NCI-H1694 (cell line): ENCODE measurements at regions not wholly inside any gene's neighbourhood (a gene's known extent, or its start where the extent isn't known, plus 50 kb on each side); places are given as distances from the start of the nearest gene placed in this dataset.

Experiments used
- DNase-seq: peaks from one replicate; lab custom pipeline; 2025; lab: John Stamatoyannopoulos, UW

- DNase-seq: no peak
These were observed 558.1 kb downstream of the REEP3 start for GRCh38 chr10:64079341-64079740.

GRCh38 chr10:64080071-64080470, 558.9 kb downstream of the REEP3 start:
- no peak for DNase-seq

DNA sequence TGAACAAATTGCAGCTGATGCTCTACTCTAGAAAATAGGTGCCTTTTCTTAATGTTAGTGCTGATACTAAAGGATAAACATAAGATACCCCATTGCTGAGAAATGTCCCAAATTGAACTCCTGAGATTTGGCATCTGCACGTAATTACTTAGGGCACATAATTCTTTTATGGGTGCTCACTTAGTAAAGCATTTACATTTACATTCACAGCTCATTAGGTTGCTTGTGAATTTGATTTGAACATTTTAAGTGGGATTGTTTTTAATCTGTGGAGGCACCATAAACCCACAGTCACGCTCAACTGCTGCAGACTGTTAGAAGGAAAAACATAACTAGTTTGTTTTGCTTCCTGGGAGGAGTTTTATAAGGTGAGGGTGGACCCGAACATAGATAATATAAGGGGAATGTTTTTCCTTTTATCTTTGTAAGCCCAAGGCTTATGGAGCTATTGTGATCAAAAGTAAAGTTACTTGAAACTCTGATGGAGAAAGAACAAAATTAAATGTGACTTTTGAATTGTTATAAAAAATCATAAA, 560.8 kb downstream of the REEP3 start:
- DNase-seq: no peak

DNA sequence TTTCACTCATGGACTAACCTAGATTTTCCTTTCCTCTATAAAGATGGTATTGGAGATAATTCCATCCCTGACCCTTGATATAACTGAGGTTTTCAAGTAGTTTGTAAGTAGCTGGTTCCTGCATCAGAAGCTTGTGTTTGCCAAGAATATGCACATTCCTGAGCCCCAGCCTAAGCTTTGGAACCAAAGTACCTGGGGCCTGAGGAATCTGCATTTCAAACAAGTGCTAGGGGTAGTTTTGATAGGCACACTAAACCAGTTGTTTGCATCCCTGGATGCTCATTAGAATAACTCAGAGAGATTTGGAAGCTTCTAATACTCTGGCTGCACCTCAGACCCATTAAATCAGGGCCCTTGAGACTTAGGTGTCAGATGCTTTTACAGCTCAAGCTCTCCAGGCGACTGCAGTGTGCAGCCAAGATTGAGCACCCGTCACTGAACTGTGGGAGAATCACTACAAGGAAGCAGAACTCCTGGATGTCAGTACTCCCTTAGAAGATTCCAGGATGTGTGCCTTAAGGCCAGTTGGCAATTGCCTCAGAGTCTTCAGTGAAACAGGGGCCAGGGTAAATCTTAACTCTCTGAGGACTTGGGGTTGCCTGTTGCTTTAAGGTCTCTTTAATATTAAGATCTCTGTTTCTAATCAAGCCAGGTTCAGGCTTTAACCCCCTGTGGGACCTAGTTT, 565.0 kb downstream of the REEP3 start:
- DNase-seq: no peak

GRCh38 chr10:64089648-64090047, 568.4 kb downstream of the REEP3 start:
- no peak for DNase-seq

DNA sequence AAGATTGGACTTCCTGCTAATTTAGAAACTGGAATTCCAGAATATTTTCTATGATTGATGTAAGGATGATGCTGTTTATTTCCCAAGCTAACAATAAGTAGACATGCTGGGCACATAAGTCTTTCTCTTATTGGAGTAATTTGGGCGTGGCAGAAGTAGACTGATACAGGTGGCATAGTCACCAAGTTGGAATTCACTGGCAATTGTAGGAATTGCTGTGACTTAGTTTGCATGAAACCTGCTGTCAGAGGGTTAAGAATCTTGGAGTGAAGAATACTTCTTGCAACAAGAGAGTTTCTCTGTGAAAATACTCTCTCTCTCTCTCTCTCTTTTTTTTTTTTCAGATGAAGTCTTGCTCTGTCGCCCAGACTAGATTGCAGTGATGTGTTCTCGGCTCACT, 569.7 kb downstream of the REEP3 start:
- DNase-seq: no peak

GRCh38 chr10:64091897-64092296, 570.7 kb downstream of the REEP3 start:
- no peak for DNase-seq

- no peak for DNase-seq
These were observed 572.1 kb downstream of the REEP3 start for GRCh38 chr10:64093304-64093703.

GRCh38 chr10:64093946-64094535, 572.8 kb downstream of the REEP3 start:
- no peak for DNase-seq

- DNase-seq: no peak
These were observed 575.7 kb downstream of the REEP3 start for GRCh38 chr10:64096941-64097340.

- no peak for DNase-seq
These were observed 576.4 kb downstream of the REEP3 start for GRCh38 chr10:64097391-64098122.

DNA sequence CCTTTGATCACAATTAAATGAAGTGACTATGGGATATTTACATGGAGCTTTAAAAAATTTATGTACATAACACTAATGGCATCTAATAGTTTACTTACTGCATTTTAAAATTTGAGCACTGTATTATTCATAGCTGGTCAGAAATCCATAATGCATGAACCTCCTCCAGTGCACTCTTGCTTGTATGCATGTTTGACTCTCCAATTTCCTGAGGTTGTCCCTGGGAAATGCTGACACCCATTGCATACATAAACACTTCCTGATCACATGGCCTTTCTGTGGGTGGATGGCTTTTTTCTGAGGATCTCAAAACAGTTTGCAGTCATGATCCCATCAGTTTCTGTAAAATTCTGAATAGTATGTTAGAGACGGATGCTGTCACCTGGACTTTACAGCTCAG, 577.8 kb downstream of the REEP3 start:
- DNase-seq: no peak

- DNase-seq: no peak
These were observed 580.5 kb downstream of the REEP3 start for GRCh38 chr10:64101606-64102263.

- no peak for DNase-seq
These were observed 581.0 kb downstream of the REEP3 start for GRCh38 chr10:64102264-64102633.

GRCh38 chr10:64102916-64103315, 581.7 kb downstream of the REEP3 start:
- no peak for DNase-seq

DNA sequence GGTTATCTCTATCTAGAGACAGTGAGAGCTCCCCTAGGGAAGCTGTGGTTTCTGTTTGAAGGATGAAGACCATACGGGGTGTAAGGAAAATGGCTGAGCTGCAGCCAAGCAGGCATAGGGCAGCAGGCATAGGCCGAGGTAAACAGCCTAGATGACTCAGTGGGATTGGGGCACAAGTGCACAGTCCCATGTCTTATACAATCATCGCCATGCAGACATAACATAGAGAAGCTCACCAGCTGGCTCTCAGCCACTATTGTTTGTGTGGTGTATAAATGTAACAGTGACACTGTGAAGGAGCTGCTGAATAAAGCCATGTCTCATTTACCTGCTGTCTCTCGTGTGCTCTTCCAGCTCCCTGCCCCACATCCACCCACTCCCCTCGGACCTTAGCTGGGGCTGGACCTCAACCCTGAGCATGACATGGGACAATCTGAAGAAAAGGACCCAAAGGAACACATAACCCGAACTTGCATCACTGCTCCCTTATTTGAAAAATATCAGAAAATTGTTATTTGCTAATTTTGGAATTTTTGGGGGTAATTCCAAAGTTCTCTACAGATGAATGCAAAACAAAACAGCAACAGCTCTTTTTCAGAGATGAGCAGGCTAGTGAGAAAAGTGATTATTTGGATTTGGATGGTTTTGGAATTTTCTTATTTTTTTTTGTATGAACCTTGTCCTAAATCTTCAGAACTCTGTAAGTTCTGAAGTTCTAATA, 582.7 kb downstream of the REEP3 start:
- no peak for DNase-seq

DNA sequence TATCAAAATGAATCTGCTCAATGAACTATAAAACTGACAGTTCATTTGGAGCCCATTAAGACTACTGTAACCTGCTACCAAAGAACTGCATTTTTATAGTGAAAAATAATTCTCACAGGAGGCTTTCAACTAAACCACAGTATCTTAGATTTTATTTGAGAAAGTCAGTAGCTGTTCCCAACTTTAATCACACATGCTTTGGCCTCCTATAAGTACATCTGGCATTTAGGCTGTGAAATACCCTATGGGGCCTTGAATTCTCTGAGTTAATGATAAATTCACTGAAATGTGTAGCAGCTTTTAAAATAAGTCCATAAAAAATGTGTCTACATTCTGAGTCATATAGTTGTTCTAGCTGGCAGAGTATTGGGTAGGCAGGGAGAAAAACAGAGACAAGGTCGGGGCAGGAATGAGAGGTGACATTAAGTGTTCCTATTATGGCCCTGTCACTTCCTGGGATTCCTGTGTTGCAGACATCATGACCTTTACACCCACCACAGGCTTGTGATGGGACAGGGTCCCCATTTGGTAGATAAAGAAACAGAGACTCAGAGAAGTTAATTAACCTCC, 588.8 kb downstream of the REEP3 start:
- no peak for DNase-seq

GRCh38 chr10:64112701-64113355, 591.6 kb downstream of the REEP3 start:
- DNase-seq: no peak

DNA sequence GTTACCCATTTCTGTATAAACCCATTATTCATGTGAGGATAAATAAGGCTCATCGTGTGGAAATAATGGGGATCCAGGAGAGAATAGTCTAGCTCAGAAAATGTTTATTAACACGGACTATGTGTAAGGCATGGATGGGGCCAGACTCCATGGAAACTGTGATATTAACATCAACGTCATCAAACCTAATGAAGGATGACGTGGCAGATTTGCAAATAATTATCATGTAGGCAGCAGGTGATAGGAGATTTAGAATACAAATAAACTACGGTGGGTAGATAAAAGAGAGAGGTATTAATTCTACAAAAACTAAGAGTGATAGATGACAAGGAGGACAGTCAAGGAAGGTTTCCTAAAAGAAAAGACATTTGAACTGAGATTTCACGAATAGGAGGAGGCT, 592.2 kb downstream of the REEP3 start:
- no peak for DNase-seq

DNA sequence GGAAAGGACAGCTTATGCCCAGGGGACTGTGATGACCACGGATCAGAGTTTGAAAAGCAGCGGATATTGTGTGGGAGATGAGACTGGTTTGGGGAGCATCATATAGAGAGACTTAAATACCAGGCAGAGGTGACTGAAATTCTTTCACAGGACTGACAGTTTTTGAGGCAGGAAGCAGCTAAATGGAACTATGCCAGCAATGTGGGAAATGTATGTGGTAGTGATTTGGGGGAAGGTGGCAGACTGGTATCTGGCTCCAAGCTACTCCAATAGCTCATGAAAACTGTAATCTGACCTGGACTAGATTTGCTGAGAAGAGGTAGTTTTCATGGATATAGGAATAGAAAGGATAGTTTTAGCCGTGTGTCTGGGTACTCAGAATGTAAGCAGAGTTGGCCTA, 592.6 kb downstream of the REEP3 start:
- no peak for DNase-seq

DNA sequence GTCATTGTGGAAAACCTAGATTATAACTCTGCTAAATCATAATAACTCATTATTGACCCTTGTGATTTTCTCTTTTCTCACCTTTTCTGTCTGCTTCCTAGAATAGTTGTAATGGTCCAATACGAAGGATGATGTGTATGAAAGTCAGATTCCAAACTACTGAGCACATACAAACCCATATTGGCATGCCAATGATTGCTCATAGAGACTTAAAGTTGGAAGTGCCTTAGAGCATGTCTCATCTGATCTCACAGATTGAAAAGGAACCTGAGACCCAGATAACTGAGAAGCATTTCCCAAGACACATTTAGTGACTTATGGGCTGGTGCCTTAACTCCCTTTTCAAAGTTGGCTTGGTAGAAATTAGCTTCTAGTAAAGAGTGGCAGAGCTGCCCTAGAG, 594.3 kb downstream of the REEP3 start:
- no peak for DNase-seq
